Neutrophil (primary cell): ENCODE measurements at regions not wholly inside any gene's neighbourhood (a gene's known extent, or its start where the extent isn't known, plus 50 kb on each side); places are given as distances from the start of the nearest gene placed in this dataset.

Experiments
- H3K27ac ChIP-seq: fragments of 200-600 bp; sonication (generic); 2 replicates; pipeline ENCODE4 v1.5.1; 2016; ENCODE audit warnings: mild to moderate bottlenecking, moderate library complexity
- H3K27me3 ChIP-seq: fragments of 200-600 bp; sonication (generic); 2 replicates; pipeline ENCODE4 v1.6.0; 2016; ENCODE audit warnings: mild to moderate bottlenecking
- H3K36me3 ChIP-seq: fragments of 200-600 bp; sonication (generic); 2 replicates; pipeline ENCODE4 v1.5.1; 2017
- H3K4me1 ChIP-seq, 2 experiments: fragments of 200-600 bp in 1 of 2; sonication (generic) in 1 of 2; 1 replicate in 1 of 2; 2 replicates in 1 of 2; pipeline versions ENCODE4 v1.5.1 to v1.6.1; 2013 to 2016; ENCODE audit warnings: low read depth in 1 of 2, low read length in 1 of 2, mild to moderate bottlenecking in 1 of 2, moderate library complexity in 1 of 2; ENCODE audit not compliant: control insufficient read depth in 1 of 2, insufficient read depth in 1 of 2
- H3K4me3 ChIP-seq, 2 experiments: fragments of 200-600 bp in 1 of 2; sonication (generic) in 1 of 2; 1 replicate in 1 of 2; 2 replicates in 1 of 2; pipeline ENCODE4 v1.5.1; 2013 to 2016; ENCODE audit warnings: low read depth in 1 of 2, low read length in 1 of 2, mild to moderate bottlenecking in 1 of 2, moderate library complexity in 1 of 2
- H3K9me3 ChIP-seq: fragments of 200-600 bp; sonication (generic); 2 replicates; pipeline ENCODE4 v1.5.1; 2016
- TF ChIP-seq, protein P1 (sequence below): fragments of 200-600 bp; sonication (generic); IDR thresholded peaks from 2 replicates; pipeline ENCODE4 v1.5.1; 2016; ENCODE audit warnings: antibody characterized with exemption

- Histone ChIP-seq H3K27ac (no peak overlapping the region), H3K4me1 (no peaks in the 10 kb centered on the region), H3K9me3 (no peaks in the 10 kb centered on the region), H3K4me3 (no peak overlapping the region), H3K27me3 (no peaks in the 10 kb centered on the region), H3K36me3 (no peaks in the 10 kb centered on the region)
- TF ChIP-seq, protein P1, sequence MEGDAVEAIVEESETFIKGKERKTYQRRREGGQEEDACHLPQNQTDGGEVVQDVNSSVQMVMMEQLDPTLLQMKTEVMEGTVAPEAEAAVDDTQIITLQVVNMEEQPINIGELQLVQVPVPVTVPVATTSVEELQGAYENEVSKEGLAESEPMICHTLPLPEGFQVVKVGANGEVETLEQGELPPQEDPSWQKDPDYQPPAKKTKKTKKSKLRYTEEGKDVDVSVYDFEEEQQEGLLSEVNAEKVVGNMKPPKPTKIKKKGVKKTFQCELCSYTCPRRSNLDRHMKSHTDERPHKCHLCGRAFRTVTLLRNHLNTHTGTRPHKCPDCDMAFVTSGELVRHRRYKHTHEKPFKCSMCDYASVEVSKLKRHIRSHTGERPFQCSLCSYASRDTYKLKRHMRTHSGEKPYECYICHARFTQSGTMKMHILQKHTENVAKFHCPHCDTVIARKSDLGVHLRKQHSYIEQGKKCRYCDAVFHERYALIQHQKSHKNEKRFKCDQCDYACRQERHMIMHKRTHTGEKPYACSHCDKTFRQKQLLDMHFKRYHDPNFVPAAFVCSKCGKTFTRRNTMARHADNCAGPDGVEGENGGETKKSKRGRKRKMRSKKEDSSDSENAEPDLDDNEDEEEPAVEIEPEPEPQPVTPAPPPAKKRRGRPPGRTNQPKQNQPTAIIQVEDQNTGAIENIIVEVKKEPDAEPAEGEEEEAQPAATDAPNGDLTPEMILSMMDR = no peak
These were observed 510.2 kb upstream of the ZWINT start for GRCh38 chr10:56871160-56871668.

- H3K27me3 ChIP-seq = no peaks in the 10 kb centered on the region
- no peak overlapping the region for H3K4me3 ChIP-seq
- TF ChIP-seq, protein P1 = no peak
- H3K27ac ChIP-seq = no peak overlapping the region
- H3K36me3 ChIP-seq = no peaks in the 10 kb centered on the region
- no peaks in the 10 kb centered on the region for H3K4me1 ChIP-seq
- no peaks in the 10 kb centered on the region for H3K9me3 ChIP-seq
These were observed 506.2 kb upstream of the ZWINT start for GRCh38 chr10:56867236-56867635.

- no peaks in the 10 kb centered on the region for H3K27me3 ChIP-seq
- TF ChIP-seq, protein P1 = no peak
- H3K4me1 ChIP-seq = no peaks in the 10 kb centered on the region
These were observed 495.5 kb upstream of the ZWINT start for GRCh38 chr10:56856569-56856968.

GRCh38 chr10:56844978-56845529 is 484.0 kb upstream of the ZWINT start:
- Histone ChIP-seq H3K36me3 (no peaks in the 10 kb centered on the region), H3K9me3 (no peaks in the 10 kb centered on the region), H3K4me1 (no peaks in the 10 kb centered on the region), H3K27me3 (no peaks in the 10 kb centered on the region), H3K4me3 (no peak overlapping the region), H3K27ac (no peak overlapping the region)
- TF ChIP-seq, protein P1 = no peak

More at GRCh38 chr10:56856569-56856968, 495.5 kb upstream of the ZWINT start:
- Histone ChIP-seq H3K4me3 (no peak overlapping the region), H3K36me3 (no peaks in the 10 kb centered on the region), H3K27ac (no peak overlapping the region), H3K9me3 (no peaks in the 10 kb centered on the region)

DNA sequence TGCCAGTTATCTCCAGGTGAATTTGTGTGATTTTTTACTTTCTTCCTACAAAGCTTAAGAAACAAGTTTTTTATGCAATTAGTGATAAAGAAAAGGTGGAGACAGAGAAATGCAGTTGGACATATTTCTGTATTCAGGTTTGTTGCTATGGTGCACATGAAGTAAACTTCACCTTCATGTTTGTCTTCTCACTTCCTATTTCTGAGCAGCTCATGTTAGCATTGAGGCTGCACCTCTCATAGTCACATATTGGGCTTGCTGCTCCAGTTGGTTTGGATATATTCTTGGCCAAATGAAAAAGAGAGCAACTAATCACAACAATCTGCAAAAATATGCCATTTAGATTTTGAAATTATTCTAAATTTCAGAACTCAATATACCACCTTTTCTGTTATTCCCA is 475.6 kb upstream of the ZWINT start:
- Histone ChIP-seq H3K9me3 (no peaks in the 10 kb centered on the region), H3K4me3 (no peak overlapping the region), H3K27ac (no peak overlapping the region), H3K36me3 (no peaks in the 10 kb centered on the region), H3K27me3 (no peaks in the 10 kb centered on the region), H3K4me1 (no peaks in the 10 kb centered on the region)
- TF ChIP-seq, protein P1 = no peak
